ENCODE measurements at regions not wholly inside any gene's neighbourhood (a gene's known extent, or its start where the extent isn't known, plus 50 kb on each side); places are given as distances from the start of the nearest gene placed in this dataset.

GRCh38 chr12:5180496-5180895 lies 136.8 kb downstream of the KCNA5 start:
- TF ChIP-seq REST (IDR thresholded peaks at IDR 0.05; ENCODE audit: unreplicated experiment) = no peak
- no peak for TF ChIP-seq CTCF (conservative IDR thresholded peaks at IDR 0.05; ENCODE audit: low read depth in 2 of 2)
- no peak for TF ChIP-seq EZH2 (IDR thresholded peaks at IDR 0.05; ENCODE audit: low read depth, unreplicated experiment)
- TF ChIP-seq JUNB (IDR thresholded peaks at IDR 0.05; ENCODE audit: unreplicated experiment) = no peak
- no peak for TF ChIP-seq CREB1 (CRISPR knock-in tag; IDR thresholded peaks at IDR 0.05; ENCODE audit: low read depth)
- TF ChIP-seq ETS1 (IDR thresholded peaks at IDR 0.05) = no peak
- no peak for TF ChIP-seq STAT1 (IDR thresholded peaks at IDR 0.05; ENCODE audit: unreplicated experiment)
- no peak for TF ChIP-seq POLR2AphosphoS5 (IDR thresholded peaks at IDR 0.05; ENCODE audit: low read depth)
- TF ChIP-seq EZH2phosphoT487 (IDR thresholded peaks at IDR 0.05; ENCODE audit: unreplicated experiment) = no peak
- TF ChIP-seq ZNF331 (CRISPR knock-in tag; IDR thresholded peaks at IDR 0.05; ENCODE audit: low read depth) = no peak
